Right forelimb (tissue), 1 donor: ENCODE measurements at regions not wholly inside any gene's neighbourhood (a gene's known extent, or its start where the extent isn't known, plus 50 kb on each side); places are given as distances from the start of the nearest gene placed in this dataset.

ENCODE experiments used
- DNase-seq: peaks from one replicate; pipeline ENCODE4 v3.0.0-alpha.2; 2018

DNA sequence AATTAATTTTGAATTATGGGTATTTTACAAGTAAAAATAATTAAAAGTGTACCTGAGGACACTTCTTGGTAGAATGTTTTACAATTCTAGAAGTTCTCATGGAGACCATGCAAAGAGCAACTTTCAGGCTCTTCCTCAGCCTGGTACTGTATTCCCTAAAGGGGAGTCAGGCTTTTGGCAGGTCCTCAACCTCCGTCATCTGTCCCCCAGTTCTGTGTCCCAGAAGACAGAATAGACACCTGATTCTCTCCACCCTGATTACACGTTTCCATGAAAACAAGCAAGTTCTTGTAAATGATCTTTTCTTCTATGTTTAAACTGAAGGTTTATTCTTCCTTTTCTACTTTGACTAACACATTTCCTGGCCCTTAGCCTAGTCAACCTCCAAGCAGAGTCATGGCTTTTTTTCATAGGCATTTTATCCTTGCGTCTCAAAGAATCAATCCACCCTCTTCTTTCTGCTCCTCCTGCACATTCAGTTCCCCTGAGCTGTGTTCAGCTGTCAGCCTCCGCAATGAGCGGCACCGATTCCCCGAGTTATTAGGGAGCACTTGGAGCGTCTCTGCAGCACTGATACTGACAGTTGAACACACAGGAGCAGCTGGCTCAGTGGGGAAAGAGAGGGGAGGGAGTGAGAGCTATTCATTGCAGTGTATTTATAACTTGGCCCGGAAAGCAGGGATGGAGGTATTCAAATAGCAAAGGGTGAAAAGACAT lies 1082.4 kb upstream of the MAP3K7 start:
- peak; percentile 62 for DNase-seq

DNA sequence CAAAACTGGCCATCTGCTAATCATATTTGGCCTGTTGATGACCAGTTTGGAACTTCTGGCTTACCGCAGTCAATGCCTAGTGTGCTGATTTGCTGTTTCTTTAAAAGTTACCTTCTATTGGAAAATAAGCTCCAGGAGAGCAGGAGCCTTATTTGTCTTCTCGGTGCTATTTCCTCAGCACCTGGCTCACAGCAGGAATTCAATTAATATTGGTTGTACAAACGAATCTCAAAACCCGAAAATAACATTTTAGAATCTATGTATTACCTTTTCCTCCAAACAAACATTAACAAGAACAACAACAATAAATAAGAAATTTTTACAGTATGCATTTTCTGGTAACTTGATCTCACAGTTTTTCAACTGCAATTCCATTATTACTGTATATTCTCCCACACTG lies 1080.7 kb upstream of the MAP3K7 start:
- no peak for DNase-seq

DNA sequence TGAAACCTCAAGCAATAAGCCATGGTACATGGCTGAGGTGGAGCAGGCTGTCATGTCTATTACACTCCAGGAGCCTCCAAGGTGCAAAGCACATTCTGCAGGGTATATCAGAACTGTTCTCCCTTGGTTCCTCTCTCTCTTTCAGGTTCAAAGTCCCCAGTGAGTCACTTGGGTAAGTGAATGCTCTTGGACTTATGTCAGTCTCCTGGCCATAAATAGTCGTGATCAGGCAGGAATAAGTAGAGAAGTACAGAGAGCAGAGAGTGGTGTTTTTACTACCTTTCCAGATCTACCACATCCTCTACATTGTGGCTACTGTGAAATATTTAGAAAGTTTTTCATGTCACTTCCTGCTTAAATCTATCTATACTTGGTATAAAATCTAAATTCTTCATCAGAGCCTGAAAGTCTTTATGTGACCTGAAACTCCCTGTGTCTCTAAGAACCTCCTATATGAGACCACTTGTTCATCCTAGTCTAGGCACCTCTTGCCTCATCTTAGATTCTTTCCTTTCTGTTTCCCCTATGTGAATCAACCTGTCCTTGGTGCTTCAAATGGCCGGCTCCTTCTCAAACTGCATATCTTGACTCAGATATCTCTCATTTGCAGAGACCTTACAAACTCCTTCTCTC lies 1077.6 kb upstream of the MAP3K7 start:
- no peak for DNase-seq

DNA sequence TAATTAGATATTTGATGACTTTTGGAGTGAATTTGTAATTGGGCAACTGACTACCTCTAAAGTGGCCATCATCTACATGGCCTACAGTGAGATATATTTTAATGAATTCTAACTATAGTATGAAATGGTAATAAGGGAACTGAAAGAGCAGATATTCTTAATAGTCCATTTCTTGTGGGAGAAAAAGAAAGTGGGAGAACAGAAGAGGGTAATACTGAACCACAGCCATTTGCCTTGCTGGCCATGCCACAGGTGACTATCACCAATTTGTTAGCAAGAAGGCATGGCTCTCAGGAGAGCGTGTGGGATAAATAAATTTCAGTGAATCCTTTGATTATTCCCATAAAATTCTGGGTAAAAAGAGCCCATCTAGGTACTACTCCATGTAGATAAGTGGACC lies 1074.0 kb upstream of the MAP3K7 start:
- no peak for DNase-seq

DNA sequence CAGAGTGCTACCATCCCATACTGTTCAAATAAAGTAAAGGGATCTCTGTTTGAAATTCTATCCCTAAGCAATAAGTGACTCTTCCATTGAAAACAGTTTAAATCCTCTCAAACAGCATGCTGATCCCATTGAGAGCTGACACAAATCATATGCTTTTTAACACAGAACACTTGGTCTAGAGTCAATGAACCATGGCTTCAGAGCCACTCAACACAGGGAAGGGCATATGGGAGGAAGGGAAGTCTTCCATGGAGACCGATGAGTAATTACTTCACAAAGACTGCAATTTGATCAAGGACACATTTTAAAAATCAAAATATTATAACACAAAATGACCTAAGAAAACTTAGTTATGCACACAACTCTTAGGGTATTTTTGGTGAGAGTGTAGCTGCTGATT lies 1073.0 kb upstream of the MAP3K7 start:
- no peak for DNase-seq

DNA sequence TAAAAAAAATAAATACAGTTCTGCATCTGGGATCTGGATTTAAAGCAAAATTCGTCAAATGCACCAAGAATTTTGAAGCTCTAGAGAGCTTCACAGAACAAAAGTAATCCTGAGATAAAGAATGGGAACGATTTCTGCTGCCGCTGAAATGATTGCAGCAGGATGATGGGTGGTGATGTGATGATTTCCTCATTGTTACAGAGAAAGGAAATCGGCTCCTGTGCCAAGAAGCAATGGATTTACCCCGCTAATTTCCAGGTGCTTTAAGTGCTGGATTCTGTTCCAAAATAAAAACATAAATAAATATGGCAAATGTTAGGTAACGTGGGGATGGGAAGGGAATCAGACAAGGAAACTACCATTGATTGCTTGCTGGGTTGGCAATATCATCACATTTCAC lies 1067.9 kb upstream of the MAP3K7 start:
- no peak for DNase-seq

DNA sequence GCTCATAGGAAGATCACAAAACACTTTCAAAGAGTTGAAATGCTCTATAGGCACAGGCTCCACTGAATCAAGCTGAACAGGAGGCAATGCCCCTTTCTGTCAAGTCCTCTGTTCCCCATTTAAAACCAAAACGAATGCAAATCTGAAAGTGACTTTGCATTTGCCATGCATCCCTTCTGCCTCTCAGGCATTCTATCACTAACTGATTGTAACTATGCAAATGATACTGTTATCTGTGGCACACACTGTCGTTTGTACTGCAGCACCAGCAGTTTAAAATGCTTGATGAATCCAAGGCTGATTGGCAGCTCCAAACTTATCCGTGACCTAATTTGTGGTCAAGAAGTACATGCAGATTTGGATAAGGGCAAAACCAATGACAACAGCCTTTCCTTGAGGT lies 1067.5 kb upstream of the MAP3K7 start:
- no peak for DNase-seq

DNA sequence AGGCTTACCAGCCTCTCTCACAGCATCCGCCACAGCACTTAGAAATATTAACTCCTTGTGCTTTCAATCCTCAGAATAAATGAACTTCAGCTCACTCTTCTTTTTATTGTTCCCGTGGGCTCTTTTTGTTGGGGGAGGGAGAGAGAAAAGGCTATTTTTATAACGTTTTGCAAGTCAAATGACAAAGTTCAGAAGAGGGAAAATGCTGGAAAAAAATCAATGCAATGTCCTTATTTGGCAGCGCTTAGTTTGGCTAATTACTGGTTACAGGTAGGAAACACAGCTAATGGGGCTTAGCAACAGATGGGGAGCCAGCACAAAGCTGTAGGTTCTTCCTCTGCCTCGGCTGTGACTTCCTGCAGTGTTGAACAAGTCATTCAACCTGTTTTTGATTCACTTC lies 1067.0 kb upstream of the MAP3K7 start:
- no peak for DNase-seq

DNA sequence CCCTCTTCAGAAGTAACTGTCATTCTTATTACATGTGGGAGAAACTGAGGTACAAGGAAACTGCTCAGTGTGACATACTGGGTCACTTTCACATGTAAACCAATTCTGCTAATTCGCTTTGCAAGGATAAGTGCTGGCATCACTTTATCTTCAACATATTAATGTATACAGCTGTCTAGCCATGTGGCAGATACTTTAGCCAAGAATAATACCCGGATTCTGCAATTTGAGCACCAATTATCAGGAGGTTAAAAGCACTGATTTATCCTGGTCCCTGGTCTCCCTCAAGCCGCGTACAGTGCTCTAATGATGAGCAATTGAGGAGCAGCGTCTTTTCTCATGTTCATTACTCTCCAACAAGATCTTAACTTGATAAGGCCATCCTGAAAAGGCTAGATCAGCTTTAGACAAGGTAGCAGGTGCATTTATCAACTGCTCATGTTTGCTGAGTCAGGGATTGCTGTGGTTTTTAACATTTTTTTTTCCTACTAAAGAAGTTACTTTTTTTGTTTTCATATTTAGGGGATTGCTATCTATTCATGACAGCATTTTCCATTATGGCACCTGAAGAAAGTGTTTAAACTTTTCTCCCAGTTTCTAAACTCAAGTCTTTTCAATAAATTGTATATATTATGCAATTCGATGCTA lies 1066.3 kb upstream of the MAP3K7 start:
- no peak for DNase-seq

DNA sequence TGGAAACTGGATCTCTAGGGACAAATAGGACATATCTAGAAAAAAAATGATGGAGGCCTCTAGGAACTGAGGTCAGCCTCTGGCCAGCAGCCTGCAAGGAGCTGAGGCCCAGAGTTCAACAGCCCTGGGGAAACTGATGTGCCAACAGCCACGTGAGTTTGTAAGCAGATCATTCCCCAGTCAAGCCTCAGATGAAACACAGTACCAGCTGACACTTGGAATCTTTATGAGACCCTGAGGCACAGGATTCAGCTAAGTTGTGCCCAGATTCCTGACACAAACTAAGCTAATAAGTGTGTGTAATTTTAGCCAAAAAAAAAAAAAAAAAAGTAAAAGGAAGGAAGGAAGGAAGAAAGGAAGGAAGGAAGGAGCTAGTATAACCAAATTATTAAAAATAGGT lies 1059.8 kb upstream of the MAP3K7 start:
- DNase-seq, result no peak

DNA sequence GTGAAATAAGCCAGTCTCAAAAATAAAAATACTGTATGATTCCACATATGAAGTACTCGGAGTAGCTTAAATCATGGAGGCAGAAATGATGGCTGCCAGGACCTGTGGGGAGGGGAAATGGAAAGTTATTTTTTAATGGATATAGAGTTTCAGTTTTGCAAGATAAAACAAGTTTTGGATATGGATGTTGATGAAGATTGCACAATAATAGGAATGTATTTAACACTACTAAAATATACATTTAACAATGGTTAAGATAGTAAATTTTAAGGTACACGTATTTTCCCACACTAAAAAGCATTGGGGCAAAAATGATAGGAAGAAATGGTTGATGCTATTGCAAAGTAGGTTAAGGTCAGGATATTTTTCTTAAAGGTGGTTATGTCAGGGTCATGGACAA lies 1058.9 kb upstream of the MAP3K7 start:
- DNase-seq, result no peak

DNA sequence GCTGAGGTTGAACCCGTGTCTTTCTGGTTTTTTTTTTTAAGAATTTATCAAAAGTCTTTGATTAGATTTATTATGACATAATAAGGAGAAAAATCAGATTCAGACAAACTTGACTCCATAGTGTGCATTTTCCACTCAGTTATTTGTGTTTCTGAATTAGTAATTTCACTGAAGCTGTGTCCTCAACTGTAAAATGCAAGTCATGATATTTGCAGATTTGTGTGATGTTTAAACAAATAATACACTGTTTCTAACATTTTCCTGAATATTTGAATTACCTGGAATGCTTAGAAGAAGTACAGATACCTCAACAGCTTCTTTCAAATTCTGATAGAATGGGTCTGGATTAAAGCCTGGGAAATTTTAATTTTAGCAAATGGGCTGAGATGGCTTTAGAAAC lies 1050.3 kb upstream of the MAP3K7 start:
- DNase-seq, result no peak

DNA sequence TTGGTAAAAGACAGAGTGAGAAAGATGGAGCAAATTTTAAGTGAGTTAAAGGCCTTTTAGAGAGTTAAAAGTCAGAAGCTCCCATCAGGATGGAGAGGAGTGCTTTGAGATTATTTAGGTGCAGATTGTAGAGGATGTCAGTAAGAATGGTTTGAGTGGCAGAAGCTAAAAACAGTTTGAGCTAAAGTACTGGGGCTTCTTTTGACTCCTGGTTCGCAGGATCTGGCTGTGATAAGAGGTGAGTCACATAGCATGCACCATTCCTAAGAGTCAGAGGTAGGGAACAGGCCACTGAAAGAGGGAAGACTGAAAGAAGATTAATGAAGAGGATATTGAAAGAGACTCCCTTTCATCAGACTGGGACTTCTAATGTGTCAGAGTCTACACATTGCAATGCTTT lies 1047.9 kb upstream of the MAP3K7 start:
- no peak for DNase-seq

DNA sequence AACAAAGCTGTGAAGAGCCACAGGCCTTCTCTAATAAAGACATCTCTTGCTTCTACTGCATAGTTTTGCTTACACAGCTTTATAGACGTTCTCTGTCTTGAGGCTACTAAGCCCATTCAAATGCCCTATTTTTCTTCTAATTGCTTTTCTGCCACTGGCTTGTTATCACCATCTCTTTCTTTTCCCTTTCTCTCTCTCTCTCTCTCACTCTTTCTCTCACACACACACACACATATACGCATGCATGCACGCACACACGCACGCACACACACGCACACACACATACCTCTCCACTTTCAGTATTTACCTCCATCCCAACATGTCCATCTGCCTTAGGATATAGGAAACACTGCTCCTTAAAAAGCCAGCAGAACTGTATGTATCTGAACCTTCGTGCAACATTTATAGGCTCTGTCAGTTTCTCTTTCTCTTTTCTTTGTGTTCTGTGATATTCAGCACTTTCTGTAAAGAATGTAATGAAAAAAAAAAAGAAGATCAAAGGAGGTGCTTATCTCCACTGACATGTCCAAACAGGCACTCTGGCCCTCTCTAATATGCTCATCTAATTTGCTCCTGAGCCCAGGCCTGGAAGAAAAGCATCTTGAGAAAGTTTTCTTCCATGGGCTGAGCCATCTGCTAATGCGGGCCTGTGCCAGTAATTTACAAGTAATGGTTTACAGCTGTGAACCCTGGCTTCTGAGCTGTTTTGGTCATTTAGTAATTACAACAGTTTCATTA lies 1046.7 kb upstream of the MAP3K7 start:
- DNase-seq, result no peak

DNA sequence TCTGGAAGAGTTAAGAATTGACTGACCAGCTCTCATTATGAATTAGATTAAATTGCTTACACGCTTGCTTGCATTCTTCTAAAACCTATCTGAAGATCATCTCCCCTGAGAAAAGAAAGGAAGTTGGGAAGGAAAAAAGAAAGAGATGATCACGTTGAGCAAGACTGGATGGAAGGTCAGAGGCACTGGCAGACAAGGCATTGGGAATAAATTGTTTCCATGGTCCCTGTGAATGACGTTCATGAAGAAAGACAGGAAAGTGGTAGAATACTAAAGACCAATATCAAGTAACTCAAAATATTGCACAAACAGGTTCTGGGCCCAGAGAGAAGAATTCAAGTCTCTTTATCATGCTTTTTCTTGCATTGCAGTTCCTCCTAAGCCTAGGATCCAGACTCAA lies 1045.4 kb upstream of the MAP3K7 start:
- no peak for DNase-seq

DNA sequence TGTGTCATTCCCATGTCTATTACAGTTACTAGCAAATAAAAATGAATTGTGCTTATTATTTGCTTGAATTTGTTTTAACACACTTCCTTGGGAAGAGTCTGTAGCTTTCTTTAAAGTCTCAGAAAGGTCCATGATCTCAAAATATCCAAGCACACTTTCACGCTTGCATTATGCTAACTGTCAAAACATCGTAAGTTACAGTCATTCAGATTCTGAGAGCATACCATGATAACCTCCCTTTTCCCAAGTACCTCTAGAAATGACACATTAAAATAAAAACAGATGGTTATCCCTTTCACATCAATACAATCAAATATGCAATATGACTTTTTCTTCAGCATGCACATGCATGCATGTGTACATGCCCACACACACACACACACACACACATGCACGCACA lies 1044.4 kb upstream of the MAP3K7 start:
- DNase-seq, result no peak

DNA sequence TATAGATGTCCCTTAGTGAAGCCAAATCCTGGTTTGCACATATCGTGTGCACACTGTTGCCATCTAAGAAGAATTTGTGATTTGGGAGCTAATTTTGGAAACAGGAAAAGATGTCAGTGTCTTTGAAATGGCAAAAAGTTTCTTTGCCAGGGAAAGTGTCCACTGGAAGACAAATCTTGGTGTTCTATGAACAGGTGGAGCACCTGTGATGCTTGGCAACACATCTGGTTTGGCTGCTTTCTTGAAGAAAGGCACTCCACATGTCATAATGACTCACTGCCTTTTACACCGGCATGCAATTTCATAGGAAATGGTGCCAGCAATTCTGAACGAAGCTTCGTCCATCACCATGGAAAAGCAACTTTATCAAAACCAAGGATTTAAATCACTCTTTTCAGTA lies 1040.0 kb upstream of the MAP3K7 start:
- DNase-seq, result no peak

DNA sequence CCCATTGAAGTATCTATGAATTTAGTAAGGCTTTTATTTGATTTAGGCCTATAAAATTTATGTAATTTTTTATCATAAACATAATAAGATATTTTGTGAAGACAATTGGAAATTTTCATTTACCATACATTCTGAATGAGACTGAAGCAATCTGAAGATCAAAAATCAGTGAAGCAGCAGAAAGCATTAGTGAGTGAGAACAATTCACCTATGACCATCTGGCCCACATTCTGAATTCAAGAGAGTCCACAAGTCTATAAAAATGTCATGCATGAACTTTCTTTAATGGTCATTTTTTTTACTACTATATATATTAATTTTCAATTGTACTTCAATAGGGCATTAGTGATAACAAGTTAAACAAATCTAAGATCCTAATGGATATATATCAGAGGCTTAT lies 1026.6 kb upstream of the MAP3K7 start:
- DNase-seq, result no peak

DNA sequence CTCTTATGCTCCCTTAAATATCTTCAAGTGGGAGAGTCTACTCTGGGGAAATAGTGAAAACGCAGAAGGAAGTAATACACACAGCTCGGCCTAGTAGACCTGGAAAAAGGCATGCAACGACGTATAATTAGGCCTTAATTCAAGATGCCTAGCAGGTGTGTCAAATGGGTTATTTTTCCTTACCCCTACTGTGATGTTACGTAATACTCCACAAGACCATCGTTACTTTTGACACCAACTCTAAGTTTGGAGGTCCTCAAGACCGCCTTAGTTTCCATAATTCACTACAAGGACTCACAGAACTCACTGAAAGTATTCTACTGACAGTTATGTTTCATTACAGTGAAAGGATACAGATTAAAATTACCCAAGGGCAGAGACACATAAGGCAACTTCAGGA lies 1024.3 kb upstream of the MAP3K7 start:
- no peak for DNase-seq

DNA sequence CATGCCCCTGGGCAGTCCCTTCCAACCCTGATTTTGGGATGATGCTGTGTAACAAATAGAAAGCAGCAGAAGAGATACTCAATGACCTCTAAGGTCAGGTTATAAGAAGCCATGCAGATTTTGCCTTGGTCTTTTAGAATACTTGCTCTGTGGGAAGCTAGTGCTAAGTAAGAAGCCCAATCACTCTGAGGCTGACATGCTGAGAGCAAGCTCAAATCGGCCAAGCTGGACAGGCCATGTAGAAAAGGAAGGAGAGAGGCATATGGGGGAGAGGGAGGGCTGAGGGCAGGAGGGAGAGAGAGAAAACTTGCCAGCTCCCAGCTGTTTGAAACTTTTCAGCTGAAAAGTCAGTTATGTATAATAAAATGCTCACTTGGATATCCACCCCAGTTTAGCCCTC lies 1021.6 kb upstream of the MAP3K7 start:
- DNase-seq, result no peak

DNA sequence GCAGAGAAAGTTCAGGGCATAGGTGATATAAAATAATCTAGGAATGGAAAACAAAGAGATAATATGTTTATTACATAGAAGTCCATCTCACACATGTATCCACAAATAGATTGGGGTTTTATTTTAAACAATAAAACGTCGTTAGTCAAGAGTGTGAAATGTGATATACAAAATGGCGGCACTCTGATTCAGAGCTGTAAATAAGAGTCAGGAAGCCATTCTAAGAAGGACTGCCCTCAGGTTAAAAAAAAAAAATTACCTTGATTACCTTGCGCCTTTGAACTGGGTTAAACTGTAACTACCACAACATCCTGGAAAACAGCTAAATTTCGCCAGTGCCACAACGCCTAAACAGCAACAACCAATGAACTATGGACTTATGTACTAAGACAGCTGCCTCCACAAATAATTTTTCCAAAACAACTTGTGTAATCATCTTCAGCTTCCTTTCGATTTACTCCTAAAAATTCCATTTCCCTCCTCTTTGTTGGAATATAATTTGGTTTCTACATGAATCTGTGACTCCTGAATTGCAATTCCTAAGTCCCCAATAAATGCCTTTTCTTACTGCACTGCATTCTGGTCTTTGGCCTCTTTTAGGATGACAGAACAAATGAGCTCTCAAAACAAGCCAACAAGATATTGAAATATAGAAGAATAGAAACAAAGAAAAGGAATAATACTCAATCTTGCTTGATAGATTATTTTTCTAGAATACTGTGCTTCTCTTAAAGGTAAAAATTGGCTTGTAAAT lies 1019.5 kb upstream of the MAP3K7 start:
- DNase-seq, result no peak

DNA sequence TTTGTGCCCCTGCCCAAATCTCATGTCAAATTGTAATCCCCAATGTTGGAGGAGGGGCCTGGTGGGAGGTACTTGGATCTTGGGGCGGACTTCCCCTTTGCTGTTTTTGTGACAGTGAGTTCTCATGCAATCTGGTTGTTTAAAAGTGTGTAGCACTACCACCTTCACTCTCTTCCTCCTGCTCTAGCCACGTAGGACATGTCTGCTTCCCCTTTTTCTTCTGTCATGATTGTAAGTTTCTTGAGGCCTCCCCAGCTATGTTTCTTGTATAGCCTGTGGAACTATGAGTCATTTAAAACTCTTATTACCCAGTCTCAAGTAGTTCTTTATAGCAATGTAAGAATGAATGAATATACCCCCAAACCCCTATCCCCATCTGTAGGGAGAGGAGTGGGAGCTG lies 1013.7 kb upstream of the MAP3K7 start:
- no peak for DNase-seq

DNA sequence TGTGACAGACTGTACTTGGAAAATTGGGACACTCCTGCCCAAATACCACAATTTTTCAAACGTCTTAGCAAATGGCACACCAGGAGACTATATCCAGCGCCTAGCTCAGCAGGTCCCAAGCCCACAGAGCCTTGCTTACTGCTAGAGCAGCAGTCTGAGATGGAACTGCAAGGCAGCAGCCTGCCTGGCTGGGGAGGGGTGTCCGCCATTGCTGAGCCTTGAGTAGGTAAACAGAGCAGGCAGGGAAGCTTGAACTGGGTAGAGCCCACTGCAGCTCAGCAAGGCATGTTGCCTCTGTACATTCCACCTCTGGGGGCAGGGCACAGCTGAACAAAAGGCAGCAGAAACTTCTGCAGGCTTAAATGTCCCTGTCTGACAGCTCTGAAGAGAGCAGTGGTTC lies 1003.3 kb upstream of the MAP3K7 start:
- no peak for DNase-seq
